ENCODE measurements at regions not wholly inside any gene's neighbourhood (a gene's known extent, or its start where the extent isn't known, plus 50 kb on each side); places are given as distances from the start of the nearest gene placed in this dataset.

DNA sequence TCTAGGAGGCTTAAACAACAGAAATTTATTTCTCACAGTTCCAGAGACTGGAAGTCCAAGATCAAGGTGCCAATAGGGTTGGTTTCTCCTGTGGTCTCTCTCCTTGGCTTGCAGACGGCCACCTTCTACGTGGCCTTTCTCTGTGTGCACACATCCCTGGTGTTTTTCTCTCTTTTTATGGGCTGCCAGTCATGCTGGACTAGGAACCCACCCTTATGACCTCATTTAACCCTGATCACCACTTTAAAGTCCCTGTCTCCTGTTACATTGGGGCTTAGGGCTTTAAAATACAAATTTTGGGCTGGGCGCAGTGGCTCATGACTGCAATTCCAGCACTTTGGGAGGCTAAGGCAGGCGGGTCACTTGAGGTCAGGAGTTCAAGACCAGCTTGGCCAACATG, 157.1 kb downstream of the TLE1 start:
- no peak for FAIRE-seq

DNA sequence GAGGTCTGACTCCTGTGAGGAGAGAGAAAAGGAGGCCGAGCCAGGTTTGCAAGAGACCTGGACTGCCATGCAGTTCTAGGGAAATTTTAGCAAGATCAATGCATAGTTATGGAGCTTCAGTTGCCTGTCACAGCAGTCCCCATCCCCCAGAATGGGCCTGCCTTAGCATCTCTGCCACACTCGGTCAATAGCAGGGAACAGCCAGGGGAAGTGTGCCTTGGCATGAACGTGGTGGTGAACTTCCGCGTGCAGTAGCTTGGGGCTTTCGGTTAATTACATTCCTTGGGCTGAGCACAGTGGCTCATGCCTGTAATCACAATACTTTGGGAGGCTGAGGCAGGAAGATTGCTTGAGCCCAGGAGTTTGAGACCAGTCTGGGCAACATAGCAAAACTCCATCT, 157.8 kb downstream of the TLE1 start:
- no peak for FAIRE-seq

DNA sequence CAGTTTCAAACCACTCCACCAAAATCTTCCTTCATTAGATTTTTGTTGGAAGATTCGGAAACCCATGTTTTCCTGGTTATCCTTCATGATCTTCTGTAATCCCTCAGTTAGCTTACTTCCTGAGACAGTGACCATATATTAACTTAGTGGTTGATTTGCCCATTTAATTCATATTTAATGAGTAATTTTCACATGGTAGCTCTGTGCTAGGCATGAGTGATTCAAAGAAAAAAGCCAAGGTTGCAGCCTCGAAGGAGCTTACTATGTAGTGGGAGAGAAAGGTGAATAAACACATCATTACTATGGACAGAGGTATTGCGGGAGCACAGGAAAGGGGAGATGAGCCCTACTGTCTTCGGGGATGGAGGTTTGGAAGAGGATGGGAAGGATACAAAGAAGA, 158.5 kb downstream of the TLE1 start:
- FAIRE-seq = no peak

DNA sequence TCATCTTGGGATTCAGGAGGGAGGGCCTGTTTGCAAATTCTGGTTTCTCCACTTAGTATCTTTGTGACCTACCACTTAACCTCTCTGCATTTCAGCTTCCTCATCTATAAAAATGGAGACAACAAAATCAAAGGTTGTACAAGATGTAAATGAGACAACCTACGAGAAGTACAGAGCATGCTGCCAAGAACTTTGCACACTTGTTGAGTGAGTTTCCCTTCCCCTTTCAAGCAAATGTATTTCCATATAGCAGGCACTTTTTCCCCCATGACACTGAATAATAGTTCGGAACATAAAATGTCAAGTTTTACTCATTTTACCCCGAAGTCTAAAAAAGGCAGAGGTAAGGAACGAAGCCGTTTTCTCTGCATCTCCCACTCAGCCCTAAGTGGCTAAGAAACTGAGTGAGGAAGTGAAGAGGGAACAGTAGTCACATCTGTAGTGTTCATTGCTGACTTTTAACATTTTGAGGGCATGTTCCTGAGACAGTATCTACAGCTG, 159.0 kb downstream of the TLE1 start:
- no peak for FAIRE-seq

DNA sequence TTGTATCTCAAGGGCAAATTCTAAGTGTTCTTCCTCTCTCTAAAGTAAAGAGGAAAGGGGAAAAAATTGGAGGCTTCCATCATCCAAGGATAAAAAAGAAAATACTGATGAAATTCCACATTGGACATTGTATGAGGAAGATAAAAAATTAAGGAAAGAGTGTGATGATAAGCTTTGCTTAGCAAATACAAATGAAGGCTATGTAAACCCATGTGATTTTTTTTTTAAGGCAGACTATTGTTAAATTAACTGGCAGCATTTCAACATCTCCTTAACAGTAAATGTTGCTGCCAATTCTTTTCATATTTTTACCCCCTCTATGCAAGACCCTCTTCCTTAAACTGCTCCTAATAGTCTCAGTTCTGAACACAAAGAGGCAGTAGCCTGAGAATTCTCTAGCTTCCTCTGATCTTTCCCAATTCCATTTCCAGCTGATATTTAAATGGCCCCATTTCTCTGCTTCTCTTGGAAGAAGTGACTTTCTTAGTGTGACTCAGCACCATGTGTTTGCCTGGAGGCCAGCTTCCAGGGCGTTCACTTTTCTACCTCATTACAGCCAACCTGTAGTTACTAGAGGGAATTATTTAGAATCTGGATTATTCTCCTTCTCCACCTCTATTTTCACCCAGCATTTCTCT, 159.7 kb downstream of the TLE1 start:
- no peak for FAIRE-seq

DNA sequence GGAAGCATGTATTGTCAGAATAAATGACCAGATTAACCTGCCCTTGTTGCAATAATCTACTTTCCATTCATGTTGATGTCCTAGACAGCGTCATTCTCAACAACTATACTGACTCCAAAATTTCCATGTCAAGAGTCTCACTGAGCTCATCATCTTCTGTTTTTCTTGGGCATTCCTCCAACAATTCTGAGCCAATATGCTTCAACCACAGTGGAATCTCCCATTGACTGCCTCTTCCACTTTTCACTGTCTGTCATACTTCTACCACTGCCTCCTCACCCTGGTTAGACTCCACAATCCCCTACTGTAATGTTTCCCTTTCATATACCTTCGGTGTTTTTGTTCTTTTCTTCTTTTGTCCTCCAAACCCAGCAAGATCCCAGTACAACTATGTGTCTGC, 162.8 kb downstream of the TLE1 start:
- FAIRE-seq = no peak

DNA sequence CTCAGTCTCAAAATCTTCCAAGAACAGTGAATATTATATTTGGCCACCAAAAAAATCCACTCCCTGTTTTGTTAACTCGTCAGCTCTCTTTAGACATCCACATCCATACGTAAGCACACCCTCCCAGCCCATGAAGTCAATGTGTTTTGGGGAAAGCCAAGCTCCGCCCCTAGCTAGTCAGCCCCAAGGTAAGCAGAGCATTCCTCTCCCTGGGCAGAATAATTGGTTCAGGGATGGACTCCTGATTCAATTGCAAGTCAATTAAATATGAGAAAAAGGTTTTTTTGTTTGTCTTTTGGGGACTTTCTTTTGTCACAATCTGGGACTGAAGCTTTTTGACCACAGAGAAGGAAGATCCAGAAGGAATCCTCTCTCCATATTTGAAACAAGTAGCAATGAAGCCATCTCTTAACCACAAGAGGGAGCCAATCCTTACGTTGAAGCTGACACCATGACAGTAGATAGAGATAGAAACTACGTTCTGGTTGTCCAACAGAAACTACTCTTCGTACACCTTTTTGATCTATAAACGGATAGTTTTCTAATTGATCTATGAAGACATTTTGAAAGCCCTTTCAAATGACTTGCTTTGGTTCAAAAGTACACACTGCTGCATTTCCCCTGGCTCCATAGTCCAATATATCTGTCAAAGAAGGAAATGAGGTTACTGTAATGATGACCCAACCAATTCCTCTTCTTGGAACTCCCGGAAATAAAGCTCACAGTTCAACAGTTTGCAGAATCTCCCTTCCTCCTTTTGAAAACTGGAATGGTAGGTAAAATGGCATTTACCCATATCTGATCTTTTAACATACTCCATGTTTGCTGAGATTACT, 166.4 kb downstream of the TLE1 start:
- no peak for FAIRE-seq

DNA sequence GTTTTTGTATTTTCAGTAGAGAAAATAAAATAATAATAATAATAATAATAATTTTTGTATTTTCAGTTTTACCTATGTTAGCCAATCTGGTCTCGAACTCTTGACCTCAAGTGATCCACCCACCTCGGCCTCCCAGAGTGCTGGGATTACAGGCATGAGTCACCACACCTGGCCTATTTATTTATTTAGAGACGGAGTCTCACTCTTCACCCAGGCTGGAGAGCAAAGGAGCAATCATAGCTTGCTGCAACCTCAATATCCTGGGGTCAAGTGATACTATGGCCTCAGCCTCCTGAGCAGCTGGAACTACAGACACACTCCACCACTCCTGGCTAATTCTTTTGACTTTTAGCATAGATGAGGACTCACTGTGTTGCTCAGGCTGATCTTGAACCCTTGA, 167.5 kb downstream of the TLE1 start:
- FAIRE-seq = no peak

DNA sequence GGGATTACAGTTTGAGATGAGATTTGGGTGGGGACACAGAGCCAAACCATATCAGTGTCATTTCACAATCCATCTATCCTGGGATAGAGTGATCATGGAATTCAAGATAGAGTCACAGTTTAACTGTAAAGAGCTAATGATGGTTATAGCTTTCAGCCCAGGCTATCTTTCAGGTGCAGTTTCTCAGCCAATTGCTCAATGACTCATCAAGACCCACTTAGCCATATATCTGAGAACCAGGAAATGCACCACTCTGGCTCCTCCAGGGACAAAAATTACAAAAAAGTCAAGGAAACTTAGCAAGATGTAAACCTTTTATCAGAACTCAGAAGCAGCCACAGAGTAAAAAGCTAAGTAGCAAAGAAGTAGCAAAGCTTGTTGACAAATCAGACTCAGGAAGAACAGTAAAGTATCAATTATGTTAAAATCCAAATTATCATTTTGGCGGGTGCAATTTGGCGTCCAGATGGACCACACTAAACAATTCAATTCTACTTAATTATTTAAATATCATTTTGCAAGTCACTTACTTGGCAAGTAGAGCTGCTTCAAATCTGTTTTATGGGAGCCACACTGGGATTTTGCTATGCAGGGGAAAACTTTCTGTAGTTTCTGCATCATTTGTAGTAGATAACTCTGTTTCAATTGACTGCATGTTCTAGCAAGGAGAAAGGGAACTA, 169.4 kb downstream of the TLE1 start:
- no peak for FAIRE-seq

DNA sequence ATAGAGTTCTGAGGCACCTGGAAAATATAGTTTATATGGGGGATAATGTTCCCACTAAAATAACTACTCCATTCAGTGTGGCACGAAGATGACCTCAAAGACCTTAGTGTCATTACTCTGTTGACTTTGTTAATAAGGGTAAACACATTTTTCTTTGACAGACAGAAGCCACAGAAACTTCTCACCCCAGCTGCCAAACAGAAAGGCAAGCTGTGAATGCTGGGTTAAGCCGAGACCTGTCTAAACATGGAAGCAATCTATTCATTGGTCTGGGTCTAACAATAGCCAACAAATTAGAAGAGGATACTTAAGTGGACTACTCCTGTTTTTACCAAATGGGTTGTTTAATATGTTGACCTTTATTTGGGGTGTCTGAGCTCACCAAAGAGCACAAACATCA, 171.4 kb downstream of the TLE1 start:
- FAIRE-seq = no peak

DNA sequence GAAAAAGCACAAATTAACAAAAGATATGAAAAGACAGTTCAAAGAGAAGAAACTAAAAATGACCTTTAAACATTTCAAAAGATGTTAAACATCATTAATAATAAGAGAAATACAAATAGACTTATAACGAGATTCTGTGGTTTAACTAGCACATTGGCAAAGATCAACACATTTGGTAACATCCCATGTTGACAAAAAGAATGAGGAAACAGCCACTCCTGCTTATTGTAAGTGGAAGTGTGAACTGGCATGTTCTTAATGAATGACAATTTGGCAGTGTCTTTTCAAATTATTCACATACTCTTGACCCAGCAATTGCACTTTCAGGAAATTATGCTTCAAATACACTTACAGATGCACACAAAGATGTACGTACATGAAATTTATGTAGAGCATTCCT, 176.3 kb downstream of the TLE1 start:
- FAIRE-seq = no peak

DNA sequence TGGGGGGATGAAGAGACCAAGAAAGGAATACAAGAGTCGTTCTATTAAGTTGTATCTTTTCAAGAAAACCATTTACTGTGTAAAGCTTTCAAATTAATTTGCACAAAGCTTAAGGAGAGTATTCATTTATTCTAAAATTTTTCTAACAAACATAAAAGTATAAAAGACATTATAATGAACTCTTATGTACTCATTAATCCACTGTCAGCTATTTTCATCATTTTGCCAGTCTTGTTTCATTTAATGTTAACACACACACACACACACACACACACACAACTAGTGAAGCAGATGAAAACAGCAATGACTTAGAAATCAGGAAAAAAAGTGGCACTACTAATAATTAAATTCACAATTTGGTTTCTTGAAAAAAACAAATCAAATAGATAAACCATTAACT, 176.7 kb downstream of the TLE1 start:
- FAIRE-seq = no peak

DNA sequence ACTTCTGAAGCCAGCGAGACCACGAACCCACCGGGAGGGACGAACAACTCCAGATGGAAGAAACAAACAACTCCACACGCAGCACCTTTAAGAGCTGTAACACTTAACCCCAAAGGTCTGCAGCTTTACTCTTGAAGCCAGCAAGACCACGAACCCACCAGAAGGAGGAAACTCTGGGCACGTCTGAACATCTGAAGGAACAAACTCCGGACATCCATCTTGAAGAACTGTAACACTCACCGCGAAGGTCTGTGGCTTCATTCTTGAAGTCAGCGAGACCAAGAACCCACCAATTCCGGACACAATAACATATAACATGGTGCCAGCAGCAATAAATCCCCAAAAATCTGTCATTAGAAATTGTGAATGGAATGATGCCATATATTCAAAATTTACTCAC, 180.9 kb downstream of the TLE1 start:
- FAIRE-seq = no peak

DNA sequence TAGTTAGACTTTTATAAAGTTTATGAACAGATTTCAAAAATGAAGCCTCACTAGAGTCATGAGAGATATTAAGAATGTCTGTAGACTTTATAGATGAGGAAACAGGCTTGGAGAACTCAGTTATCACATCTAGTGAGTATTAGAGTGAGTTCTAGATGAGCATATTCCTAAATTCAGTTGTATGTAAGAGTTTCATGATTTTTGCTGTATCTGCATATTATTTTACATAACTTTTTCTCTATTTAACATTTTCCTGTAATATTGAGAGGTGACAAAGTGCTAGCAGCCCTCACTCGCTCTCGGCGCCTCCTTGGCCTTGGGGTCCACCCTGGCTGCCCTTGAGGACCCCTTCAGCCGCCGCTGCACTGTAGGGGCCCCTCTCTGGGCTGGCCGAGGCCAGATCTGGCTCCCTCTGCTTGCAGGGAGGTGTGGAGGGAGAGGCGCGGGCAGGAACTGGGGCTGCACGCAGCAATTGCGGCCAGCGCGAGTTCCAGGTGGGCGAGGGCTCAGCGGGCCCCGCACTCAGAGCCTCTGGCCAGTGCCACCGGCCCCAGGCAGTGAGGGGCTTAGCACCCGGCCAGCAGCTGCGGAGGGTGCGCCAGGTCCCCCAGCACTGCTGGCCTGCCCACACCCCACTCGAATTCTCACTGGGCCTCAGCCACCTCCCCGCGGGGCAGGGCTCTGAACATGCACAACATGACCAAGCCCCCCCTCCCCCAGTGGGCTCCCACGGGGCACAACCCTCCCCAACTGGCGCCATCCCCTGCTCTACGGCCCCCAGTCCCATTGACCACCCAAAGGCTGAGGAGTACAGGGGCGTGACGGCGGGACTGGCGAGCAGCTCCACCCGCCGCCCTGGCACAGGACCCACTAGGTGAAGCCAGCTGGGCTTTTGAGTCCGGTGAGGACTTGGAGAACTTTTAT, 182.1 kb downstream of the TLE1 start:
- no peak for FAIRE-seq

DNA sequence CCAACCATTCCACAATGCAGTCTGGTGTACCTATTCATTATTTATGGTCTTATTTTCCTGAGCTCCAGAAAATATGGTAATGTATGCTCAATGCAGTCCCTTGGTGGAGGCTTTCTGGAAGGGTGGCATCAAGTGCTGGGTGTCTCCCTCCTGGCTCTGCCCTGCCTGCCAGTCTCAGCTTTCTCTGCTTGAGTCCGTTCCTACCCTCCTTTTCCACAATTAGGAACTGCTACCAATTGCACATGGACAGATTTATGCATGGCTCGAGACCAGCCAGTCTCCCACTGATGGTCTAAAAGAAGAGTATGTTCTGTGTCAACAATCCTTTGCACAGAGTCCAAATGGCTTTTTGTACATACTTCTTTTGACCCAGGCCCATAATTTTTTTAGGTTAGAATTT, 189.8 kb downstream of the TLE1 start:
- no peak for FAIRE-seq

DNA sequence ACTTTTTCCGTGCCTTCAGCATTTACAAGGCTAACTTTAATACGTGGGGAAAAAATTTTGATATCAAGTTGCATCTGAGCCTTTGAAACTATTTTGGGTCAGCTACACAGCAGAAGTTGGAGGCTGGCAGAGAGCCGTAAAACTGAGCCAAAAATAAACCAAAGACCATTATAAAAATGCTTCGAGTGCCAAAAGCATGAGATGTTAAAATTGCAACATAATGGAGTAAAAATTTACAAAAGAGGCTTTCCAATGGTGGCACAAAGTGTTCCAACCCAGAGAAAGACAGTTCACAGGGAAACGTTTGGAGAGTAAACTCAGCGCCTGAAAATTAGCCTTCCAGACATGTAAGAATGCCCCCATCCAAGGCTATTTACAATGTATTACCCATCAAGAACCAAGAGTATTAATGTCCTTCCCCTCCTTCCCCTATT, 190.3 kb downstream of the TLE1 start:
- no peak for FAIRE-seq

DNA sequence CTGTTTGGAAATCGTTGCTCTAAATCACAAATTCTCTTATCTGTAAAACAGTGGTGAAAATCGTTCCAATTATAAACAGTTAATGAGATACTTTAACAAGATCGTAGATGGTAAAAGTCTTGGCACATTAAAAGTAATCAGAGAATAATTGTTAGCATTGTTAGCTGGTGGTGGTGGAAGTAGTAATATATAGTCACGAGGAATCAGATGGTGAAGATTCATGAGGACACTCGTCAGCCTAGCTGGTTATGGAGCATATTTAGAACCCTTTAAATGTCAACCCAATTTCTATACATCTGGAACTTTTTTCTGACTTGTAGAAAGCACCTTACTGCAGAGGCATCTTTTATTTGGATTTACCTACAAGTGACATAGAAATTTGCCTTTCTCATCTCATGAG, 190.8 kb downstream of the TLE1 start:
- no peak for FAIRE-seq

DNA sequence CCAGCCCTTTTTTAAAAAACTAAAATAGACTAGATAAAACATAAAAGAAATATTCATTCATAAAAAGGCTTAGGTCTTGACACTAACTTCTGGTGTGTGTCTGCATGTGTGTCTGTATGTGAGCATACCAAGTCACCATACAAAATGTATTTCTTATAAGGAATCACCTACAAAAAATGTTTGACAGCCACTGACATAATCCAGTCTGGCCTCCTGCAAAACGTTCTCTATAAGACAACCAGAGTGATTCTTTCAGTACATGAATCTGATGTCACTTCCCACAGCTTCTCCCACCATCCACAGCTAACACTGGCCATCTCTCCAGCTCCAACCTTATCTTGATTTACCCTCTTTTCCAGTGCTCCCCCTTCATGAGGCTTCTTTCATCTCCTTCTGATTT, 192.3 kb downstream of the TLE1 start:
- FAIRE-seq = no peak

DNA sequence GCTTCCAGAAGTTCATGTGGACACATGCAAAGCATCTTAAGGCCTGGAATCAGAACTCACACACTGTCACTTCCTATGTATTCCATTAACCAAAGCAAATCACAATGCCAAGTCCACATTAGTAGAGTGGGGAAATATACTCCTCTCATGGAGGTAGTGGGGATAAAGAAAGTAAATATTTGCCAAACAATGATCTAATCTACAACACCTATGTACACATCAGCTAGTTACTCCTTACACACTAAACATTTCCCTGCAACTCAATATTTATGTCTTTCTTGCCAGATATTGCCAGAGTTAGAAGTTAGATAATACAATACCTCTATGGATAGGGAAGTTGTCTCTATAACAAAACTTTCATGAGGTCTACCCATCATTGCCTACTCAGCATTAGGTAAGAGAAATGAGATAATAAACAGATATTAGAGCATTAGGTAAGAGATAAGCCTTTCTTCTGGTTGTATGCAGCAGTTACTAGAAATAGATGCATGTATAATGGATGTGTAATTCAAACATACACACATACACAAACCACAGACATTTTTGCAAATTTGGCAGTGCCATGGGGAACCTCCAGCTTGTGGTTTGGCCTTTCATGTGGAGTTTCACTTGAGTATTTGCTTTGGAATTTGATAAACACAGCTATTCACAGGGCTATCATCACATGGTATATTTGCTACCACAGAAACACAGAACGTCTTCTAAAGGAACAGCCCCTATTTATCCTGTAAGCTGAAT, 196.5 kb downstream of the TLE1 start:
- FAIRE-seq = no peak

DNA sequence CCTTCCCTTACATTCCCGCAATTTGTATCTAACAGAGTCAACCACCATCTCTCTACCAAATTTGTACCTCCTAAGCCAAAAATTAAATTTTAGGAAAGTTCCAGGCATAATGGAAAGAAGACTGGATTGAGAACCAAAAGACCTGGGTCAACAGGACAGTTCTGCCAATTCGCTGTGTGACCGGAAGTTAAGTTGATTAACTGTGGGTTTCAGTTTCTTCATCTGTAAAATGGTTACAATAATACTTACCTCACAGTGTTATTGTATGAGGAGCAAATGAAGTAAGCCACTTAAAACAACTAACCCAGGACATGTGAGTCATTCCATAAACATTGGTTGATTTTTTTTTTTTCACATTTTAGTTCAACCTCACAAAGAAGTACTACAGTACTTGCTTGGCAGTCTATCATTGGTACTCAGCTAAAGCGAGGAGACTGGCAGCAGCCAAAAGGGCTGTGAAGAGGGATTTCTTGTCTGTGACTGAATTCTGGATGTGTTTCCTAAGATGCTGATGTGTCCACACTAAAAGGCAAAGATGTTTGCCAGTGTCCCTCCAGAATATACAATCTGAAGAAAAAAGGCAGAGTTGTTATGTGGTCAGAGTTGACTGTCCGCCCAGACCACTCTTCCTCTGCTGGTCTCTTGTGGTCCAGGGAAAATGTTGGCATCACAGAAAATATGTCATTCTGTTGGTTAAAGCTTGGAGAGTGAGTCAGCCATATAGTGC, 198.6 kb downstream of the TLE1 start:
- FAIRE-seq = no peak

DNA sequence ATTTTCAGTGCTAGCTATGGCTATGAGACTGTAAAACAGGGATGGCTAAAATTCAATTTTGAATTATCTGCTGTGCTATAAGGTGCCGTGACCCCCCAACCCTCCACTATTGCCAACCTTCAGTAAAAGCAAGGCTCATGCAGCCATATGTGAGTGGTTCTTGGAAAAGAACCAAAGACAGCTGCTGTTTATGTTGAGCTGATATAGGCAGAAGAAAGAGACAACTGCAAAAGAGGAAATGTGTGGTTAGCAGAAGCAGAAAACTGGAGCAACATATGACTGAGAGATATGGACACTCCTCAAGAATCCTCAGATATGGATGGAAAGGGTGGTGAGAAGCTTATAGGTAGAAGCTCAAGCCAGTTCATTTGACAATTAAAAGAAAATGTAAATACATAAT, 200.3 kb downstream of the TLE1 start:
- FAIRE-seq = no peak
